Endothelial cell of umbilical vein (primary cell): ENCODE measurements at regions not wholly inside any gene's neighbourhood (a gene's known extent, or its start where the extent isn't known, plus 50 kb on each side); places are given as distances from the start of the nearest gene placed in this dataset.

Experiments used
- EZH2 ChIP-seq: IDR thresholded peaks from 2 replicates; pipeline ENCODE4 v1.6.1; 2012; ENCODE audit warnings: borderline replicate concordance, low read depth, mild to moderate bottlenecking, moderate library complexity, low read length, inconsistent platforms; ENCODE audit not compliant: severe bottlenecking
- TF ChIP-seq, protein P1 (sequence below), 2 donors: IDR thresholded peaks; 1 replicate in 1 of 2; 2 replicates in 1 of 2; pipeline ENCODE4 v1.5.1; 2011; ENCODE audit warnings: low read length in 2 of 2, mild to moderate bottlenecking in 2 of 2, moderate library complexity in 2 of 2, control low read depth in 1 of 2, inconsistent platforms in 1 of 2, low read depth in 1 of 2; ENCODE audit not compliant: insufficient read depth in 1 of 2; ENCODE audit errors: extremely low read depth in 1 of 2

GRCh38 chr4:176404621-176405020 is 84.9 kb downstream of the SPCS3 start:
- TF ChIP-seq, protein P1, sequence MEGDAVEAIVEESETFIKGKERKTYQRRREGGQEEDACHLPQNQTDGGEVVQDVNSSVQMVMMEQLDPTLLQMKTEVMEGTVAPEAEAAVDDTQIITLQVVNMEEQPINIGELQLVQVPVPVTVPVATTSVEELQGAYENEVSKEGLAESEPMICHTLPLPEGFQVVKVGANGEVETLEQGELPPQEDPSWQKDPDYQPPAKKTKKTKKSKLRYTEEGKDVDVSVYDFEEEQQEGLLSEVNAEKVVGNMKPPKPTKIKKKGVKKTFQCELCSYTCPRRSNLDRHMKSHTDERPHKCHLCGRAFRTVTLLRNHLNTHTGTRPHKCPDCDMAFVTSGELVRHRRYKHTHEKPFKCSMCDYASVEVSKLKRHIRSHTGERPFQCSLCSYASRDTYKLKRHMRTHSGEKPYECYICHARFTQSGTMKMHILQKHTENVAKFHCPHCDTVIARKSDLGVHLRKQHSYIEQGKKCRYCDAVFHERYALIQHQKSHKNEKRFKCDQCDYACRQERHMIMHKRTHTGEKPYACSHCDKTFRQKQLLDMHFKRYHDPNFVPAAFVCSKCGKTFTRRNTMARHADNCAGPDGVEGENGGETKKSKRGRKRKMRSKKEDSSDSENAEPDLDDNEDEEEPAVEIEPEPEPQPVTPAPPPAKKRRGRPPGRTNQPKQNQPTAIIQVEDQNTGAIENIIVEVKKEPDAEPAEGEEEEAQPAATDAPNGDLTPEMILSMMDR (IDR thresholded peaks at IDR 0.05; ENCODE audit: extremely low read depth in 1 of 2, insufficient read depth in 1 of 2, low read depth in 1 of 2, low read length in 2 of 2): no peak
- TF ChIP-seq EZH2: no peak
